GM10266 (cell line): ENCODE measurements at regions not wholly inside any gene's neighbourhood (a gene's known extent, or its start where the extent isn't known, plus 50 kb on each side); places are given as distances from the start of the nearest gene placed in this dataset.

Source experiments
- DNase-seq: peaks from one replicate; pipeline ENCODE4 v3.0.0; 2012; ENCODE audit errors: extremely low spot score
- CTCF ChIP-seq: IDR thresholded peaks from 2 replicates; pipeline ENCODE4 v1.5.1; 2012; ENCODE audit warnings: mild to moderate bottlenecking, low read depth; ENCODE audit not compliant: control insufficient read depth, insufficient read depth; ENCODE audit errors: missing control alignments

- TF ChIP-seq CTCF = no peak
- no peak for DNase-seq
Measured at GRCh38 chr21:23316190-23316589, 2291.1 kb downstream of the MRPL39 start.

GRCh38 chr21:23308741-23309140, 2298.5 kb downstream of the MRPL39 start:
- no peak for DNase-seq
- no peak for TF ChIP-seq CTCF

DNA sequence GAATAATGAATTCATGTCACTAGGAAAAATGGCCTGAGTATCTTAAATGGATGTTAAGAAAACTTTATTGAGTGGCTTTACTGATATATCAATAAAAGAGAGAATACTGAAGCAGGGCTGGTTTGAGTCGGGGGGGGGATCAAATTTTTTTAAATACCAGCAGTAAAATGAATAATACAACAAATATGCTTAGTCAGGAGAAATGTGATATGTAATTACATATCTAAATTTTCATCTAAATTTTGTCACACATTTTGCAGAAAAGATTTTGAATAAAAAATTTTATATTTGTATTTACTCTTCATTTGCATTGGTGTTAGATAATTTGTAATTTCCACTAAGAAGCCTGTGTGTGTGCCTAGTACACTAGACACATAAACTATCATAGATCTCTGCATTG, 2300.2 kb downstream of the MRPL39 start:
- no peak for TF ChIP-seq CTCF
- DNase-seq = no peak

DNA sequence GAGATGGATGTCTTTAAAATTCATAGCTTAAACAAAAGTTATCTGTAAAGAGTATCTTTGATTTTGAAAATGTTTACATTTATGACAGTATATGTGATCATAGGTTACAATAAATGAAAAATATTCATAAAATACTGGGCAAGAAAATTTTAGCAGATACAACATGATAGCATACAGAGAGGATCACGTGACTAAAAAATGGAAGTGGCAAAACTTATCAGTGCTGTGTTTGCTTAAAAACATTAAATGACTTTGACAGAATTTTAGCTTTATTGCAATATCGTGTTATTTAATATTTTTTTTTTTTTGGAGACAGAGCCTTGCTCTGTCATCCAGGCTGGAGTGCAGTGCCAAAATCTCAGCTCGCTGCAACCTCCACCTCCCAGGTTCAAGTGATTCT, 2294.1 kb downstream of the NCAM2 start:
- no peak for DNase-seq
- no peak for TF ChIP-seq CTCF

GRCh38 chr21:23281917-23282316, 2283.7 kb downstream of the NCAM2 start:
- no peak for TF ChIP-seq CTCF

GRCh38 chr21:23249760-23250159, 2251.6 kb downstream of the NCAM2 start:
- TF ChIP-seq CTCF = no peak
- DNase-seq = no peak

More at GRCh38 chr21:23281917-23282316, 2283.7 kb downstream of the NCAM2 start:
- DNase-seq = no peak

DNA sequence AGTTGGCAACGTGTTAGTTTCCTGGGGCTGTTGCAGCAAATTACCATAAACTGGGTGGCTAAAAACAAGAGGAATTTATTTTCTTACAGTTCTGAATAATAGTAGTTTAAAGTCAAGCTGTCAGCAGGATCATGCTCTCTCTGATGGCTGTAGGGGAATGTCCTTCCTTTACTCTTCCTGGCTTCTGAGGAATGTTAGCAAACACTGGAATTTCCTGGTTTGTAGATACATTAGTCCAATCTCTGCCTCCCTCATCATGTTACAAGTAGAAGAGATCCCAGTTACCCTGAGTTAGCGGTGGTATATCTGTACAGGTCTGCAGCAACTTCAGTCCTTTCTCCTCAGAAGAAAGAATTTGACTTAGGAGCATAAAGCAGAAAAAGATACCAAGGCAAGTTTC, 2249.1 kb downstream of the NCAM2 start:
- no peak for DNase-seq
- TF ChIP-seq CTCF = no peak
